ENCODE measurements at regions not wholly inside any gene's neighbourhood (a gene's known extent, or its start where the extent isn't known, plus 50 kb on each side); places are given as distances from the start of the nearest gene placed in this dataset.

DNA sequence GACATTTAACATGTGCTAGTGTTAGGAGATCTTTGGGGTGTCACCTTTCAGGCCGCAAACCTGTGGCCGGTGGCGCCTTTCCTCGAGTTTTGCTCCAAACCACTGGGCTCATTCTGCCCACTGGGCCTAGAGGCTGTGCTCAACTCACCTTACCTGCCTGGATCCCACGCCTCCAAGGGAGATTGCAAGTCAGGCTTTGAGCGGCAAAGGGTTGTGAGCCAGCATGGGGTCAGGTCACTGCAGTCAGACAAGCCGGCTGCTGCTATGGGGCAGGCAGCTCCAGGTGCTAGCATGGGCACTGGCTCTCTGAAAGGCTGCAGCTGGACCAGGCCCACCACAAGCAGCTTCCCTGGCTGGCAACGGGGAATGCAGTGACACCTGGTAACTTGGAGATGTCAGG, 265.5 kb downstream of the ZBBX start:
- no peaks in the 10 kb centered on the region for H3K27me3 ChIP-seq (ENCODE audit: insufficient read depth, low read length, poor library complexity, severe bottlenecking)
- no peaks in the 10 kb centered on the region for H3K36me3 ChIP-seq (ENCODE audit: insufficient read depth, low read length)
- Mint-ChIP-seq H3K36me3 (peaks cover 0 to 1% (median 0%) of the 10 kb centered on the region in 3 donors), H3K9me3 (peaks cover 0 to 14% (median 4%) of the 10 kb centered on the region in 5 donors), H3K4me3 (no peak overlapping the region), H3K4me1 (no peaks in the 10 kb centered on the region), H3K27me3 (no peaks in the 10 kb centered on the region), H3K27ac (no peak overlapping the region)
- DNase-seq: no peak
- no peak overlapping the region for H3K27ac ChIP-seq (ENCODE audit: low read depth, low read length)
- no peak overlapping the region for H3K4me3 ChIP-seq (ENCODE audit: low read length)
- H3K9me3 ChIP-seq (ENCODE audit: low read length): no peaks in the 10 kb centered on the region
- POLR2A ChIA-PET: no interaction called here
- CTCF ChIA-PET: no interaction called here
- no peaks in the 10 kb centered on the region for H3K4me1 ChIP-seq (ENCODE audit: insufficient read depth, low read length)

- peaks cover 0 to 1% (median 0%) of the 10 kb centered on the region in 3 donors for H3K36me3 Mint-ChIP-seq
- no peak overlapping the region for H3K4me3 Mint-ChIP-seq
These were observed 266.9 kb downstream of the ZBBX start for GRCh38 chr3:167113035-167113830.

GRCh38 chr3:167110901-167111300, 269.2 kb downstream of the ZBBX start:
- DNase-seq: no peak
- Mint-ChIP-seq H3K27me3 (no peaks in the 10 kb centered on the region), H3K27ac (no peak overlapping the region), H3K4me3 (no peak overlapping the region), H3K36me3 (peaks cover 0 to 1% (median 0%) of the 10 kb centered on the region in 3 donors), H3K4me1 (no peaks in the 10 kb centered on the region), H3K9me3 (peaks cover 0 to 9% (median 4%) of the 10 kb centered on the region in 5 donors)
- Histone ChIP-seq H3K4me1 (ENCODE audit: insufficient read depth, low read length) (no peaks in the 10 kb centered on the region), H3K27ac (ENCODE audit: low read depth, low read length) (no peak overlapping the region), H3K36me3 (ENCODE audit: insufficient read depth, low read length) (no peaks in the 10 kb centered on the region), H3K27me3 (ENCODE audit: insufficient read depth, low read length, poor library complexity, severe bottlenecking) (no peaks in the 10 kb centered on the region), H3K9me3 (ENCODE audit: low read length) (no peaks in the 10 kb centered on the region), H3K4me3 (ENCODE audit: low read length) (no peak overlapping the region)
- CTCF ChIA-PET: no interaction called here
- POLR2A ChIA-PET: no interaction called here

More at GRCh38 chr3:167113035-167113830, 266.9 kb downstream of the ZBBX start:
- Histone ChIP-seq H3K36me3 (ENCODE audit: insufficient read depth, low read length) (no peaks in the 10 kb centered on the region), H3K9me3 (ENCODE audit: low read length) (no peaks in the 10 kb centered on the region), H3K27ac (ENCODE audit: low read depth, low read length) (no peak overlapping the region), H3K4me3 (ENCODE audit: low read length) (no peak overlapping the region), H3K27me3 (ENCODE audit: insufficient read depth, low read length, poor library complexity, severe bottlenecking) (no peaks in the 10 kb centered on the region), H3K4me1 (ENCODE audit: insufficient read depth, low read length) (no peaks in the 10 kb centered on the region)
- ChIA-PET POLR2A (no interaction called here), CTCF (no interaction called here)
- Mint-ChIP-seq H3K4me1 (no peaks in the 10 kb centered on the region), H3K27ac (no peak overlapping the region), H3K27me3 (no peaks in the 10 kb centered on the region), H3K9me3 (peaks cover 0 to 14% (median 4%) of the 10 kb centered on the region in 5 donors)
- no peak for DNase-seq

- DNase-seq: no peak
- no peaks in the 10 kb centered on the region for H3K27me3 ChIP-seq (ENCODE audit: insufficient read depth, low read length, poor library complexity, severe bottlenecking)
- no peaks in the 10 kb centered on the region for H3K27me3 Mint-ChIP-seq
- CTCF ChIA-PET: interaction anchor here (1.2 kb wide), 2 partner anchors 9 to 88 kb away, joined by 3 read pairs; no protein-coding TSS in a partner anchor
- H3K27ac ChIP-seq (ENCODE audit: low read depth, low read length): no peak overlapping the region
- POLR2A ChIA-PET: no interaction called here
- H3K4me3 ChIP-seq (ENCODE audit: low read length): no peak overlapping the region
- H3K27ac Mint-ChIP-seq: no peak overlapping the region
- H3K36me3 Mint-ChIP-seq: peaks cover 0 to 1% (median 0%) of the 10 kb centered on the region in 3 donors
- H3K4me1 ChIP-seq (ENCODE audit: insufficient read depth, low read length): no peaks in the 10 kb centered on the region
- no peaks in the 10 kb centered on the region for H3K36me3 ChIP-seq (ENCODE audit: insufficient read depth, low read length)
- H3K9me3 Mint-ChIP-seq: peaks cover 0 to 9% (median 3%) of the 10 kb centered on the region in 5 donors
- no peaks in the 10 kb centered on the region for H3K9me3 ChIP-seq (ENCODE audit: low read length)
- no peak overlapping the region for H3K4me3 Mint-ChIP-seq
- H3K4me1 Mint-ChIP-seq: no peaks in the 10 kb centered on the region
These were observed 270.4 kb downstream of the ZBBX start for GRCh38 chr3:167109746-167110145.

DNA sequence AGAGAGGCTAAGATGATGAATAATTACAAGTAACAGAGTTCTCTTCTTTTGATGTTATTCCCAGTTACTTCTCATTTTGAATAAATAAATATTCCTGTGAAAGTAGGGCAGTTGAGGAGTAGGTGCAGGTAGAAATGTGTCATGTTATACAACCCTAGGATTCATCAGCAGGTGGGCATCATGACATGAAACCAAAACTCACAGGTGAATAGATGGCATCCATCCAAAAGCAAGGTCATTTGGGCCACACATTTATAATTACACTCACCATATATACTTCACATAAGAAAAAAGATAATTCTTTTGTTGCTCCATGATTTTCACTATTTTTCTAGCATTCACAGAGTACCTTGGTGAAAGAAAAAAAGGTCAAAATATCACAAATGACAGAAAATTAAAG, 273.6 kb downstream of the ZBBX start:
- POLR2A ChIA-PET: no interaction called here
- H3K27me3 ChIP-seq (ENCODE audit: insufficient read depth, low read length, poor library complexity, severe bottlenecking): no peaks in the 10 kb centered on the region
- CTCF ChIA-PET: no interaction called here

GRCh38 chr3:167102071-167102470, 278.0 kb downstream of the ZBBX start:
- Histone ChIP-seq H3K4me1 (ENCODE audit: insufficient read depth, low read length) (no peaks in the 10 kb centered on the region), H3K9me3 (ENCODE audit: low read length) (no peaks in the 10 kb centered on the region), H3K4me3 (ENCODE audit: low read length) (no peak overlapping the region), H3K27me3 (ENCODE audit: insufficient read depth, low read length, poor library complexity, severe bottlenecking) (no peaks in the 10 kb centered on the region), H3K36me3 (ENCODE audit: insufficient read depth, low read length) (no peaks in the 10 kb centered on the region), H3K27ac (ENCODE audit: low read depth, low read length) (no peak overlapping the region)
- Mint-ChIP-seq H3K4me3 (no peak overlapping the region), H3K9me3 (peaks cover 0 to 3% (median 2%) of the 10 kb centered on the region in 5 donors), H3K4me1 (no peaks in the 10 kb centered on the region), H3K27ac (no peak overlapping the region), H3K27me3 (no peaks in the 10 kb centered on the region), H3K36me3 (no peaks in the 10 kb centered on the region)
- DNase-seq: no peak
- CTCF ChIA-PET: no interaction called here
- POLR2A ChIA-PET: no interaction called here

More for the DNA sequence above, 273.6 kb downstream of the ZBBX start:
- DNase-seq: no peak
- Histone ChIP-seq H3K27ac (ENCODE audit: low read depth, low read length) (no peak overlapping the region), H3K4me3 (ENCODE audit: low read length) (no peak overlapping the region), H3K4me1 (ENCODE audit: insufficient read depth, low read length) (no peaks in the 10 kb centered on the region), H3K9me3 (ENCODE audit: low read length) (no peaks in the 10 kb centered on the region), H3K36me3 (ENCODE audit: insufficient read depth, low read length) (no peaks in the 10 kb centered on the region)
- Mint-ChIP-seq H3K4me1 (no peaks in the 10 kb centered on the region), H3K27me3 (no peaks in the 10 kb centered on the region), H3K36me3 (peaks cover 0 to 1% (median 0%) of the 10 kb centered on the region in 3 donors), H3K9me3 (peaks cover 0 to 8% (median 0%) of the 10 kb centered on the region in 5 donors), H3K4me3 (no peak overlapping the region), H3K27ac (no peak overlapping the region)

- Histone ChIP-seq H3K4me3 (ENCODE audit: low read length) (no peak overlapping the region), H3K4me1 (ENCODE audit: insufficient read depth, low read length) (no peaks in the 10 kb centered on the region), H3K36me3 (ENCODE audit: insufficient read depth, low read length) (no peaks in the 10 kb centered on the region), H3K27me3 (ENCODE audit: insufficient read depth, low read length, poor library complexity, severe bottlenecking) (no peaks in the 10 kb centered on the region), H3K27ac (ENCODE audit: low read depth, low read length) (no peak overlapping the region), H3K9me3 (ENCODE audit: low read length) (no peaks in the 10 kb centered on the region)
- Mint-ChIP-seq H3K27me3 (no peaks in the 10 kb centered on the region), H3K36me3 (no peaks in the 10 kb centered on the region), H3K4me3 (no peak overlapping the region), H3K9me3 (peaks cover 0 to 2% (median 0%) of the 10 kb centered on the region in 5 donors), H3K27ac (no peak overlapping the region), H3K4me1 (no peaks in the 10 kb centered on the region)
- ChIA-PET CTCF (interaction anchor here (1.0 kb wide), 1 partner anchor 9 kb away, joined by 3 read pairs; no protein-coding TSS in a partner anchor), POLR2A (no interaction called here)
- no peak for DNase-seq
These were observed 279.4 kb downstream of the ZBBX start for GRCh38 chr3:167100651-167101050.

DNA sequence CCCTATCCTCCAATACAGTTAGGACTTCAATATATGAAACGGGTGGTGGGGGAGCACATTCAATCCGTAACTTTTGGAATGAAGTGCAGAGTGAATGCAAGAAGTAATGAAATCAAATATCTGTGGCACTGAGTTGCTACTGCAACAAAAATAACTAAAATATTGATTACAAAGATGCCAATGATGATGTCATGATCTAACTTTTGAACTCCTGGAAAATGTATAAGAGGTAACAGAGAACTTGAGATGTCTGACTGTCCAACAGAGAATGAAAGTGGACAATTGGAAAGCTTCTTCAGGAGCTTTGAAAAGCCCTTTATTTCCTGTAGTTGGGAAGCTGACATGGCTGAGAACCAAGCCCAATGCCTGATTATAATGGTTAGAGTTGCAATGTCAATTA, 279.9 kb downstream of the ZBBX start:
- Mint-ChIP-seq H3K9me3 (peaks cover 0 to 2% (median 0%) of the 10 kb centered on the region in 5 donors), H3K4me1 (no peaks in the 10 kb centered on the region), H3K27ac (no peak overlapping the region), H3K27me3 (no peaks in the 10 kb centered on the region), H3K36me3 (no peaks in the 10 kb centered on the region), H3K4me3 (no peak overlapping the region)
- H3K9me3 ChIP-seq (ENCODE audit: low read length): no peaks in the 10 kb centered on the region
- ChIA-PET POLR2A (no interaction called here), CTCF (interaction anchor here (1.0 kb wide), 1 partner anchor 9 kb away, joined by 3 read pairs; no protein-coding TSS in a partner anchor)
- no peaks in the 10 kb centered on the region for H3K27me3 ChIP-seq (ENCODE audit: insufficient read depth, low read length, poor library complexity, severe bottlenecking)
- no peak overlapping the region for H3K4me3 ChIP-seq (ENCODE audit: low read length)
- H3K36me3 ChIP-seq (ENCODE audit: insufficient read depth, low read length): no peaks in the 10 kb centered on the region
- no peak overlapping the region for H3K27ac ChIP-seq (ENCODE audit: low read depth, low read length)
- no peaks in the 10 kb centered on the region for H3K4me1 ChIP-seq (ENCODE audit: insufficient read depth, low read length)
- no peak for DNase-seq

All from CD8-positive, alpha-beta memory T cell (primary cell).